B cell (primary cell): ENCODE measurements at regions not wholly inside any gene's neighbourhood (a gene's known extent, or its start where the extent isn't known, plus 50 kb on each side); places are given as distances from the start of the nearest gene placed in this dataset.

ENCODE experiments used
- ATAC-seq: fragments of 200-7000 bp; cut with Tn5 transposase; one replicate; pipeline ENCODE4 v1.10.0; 2021; ENCODE audit warnings: low read depth, mild to moderate bottlenecking, moderate number of reproducible peaks, moderate library complexity
- CTCF ChIA-PET: fragments of 350-600 bp; sonication (Branson Sonifier 250); formaldehyde crosslinking; loops from one replicate; lab custom pipeline; 2021; ENCODE audit warnings: antibody characterized with exemption, inconsistent platforms; lab: Charles Lee
- POLR2A ChIA-PET: fragments of 350-600 bp; sonication (Branson Sonifier 250); formaldehyde crosslinking; loops from one replicate; lab custom pipeline; 2021; ENCODE audit warnings: antibody characterized with exemption; lab: Charles Lee
- DNase-seq: peaks from one replicate; pipeline ENCODE4 v3.0.0; 2013
- H2AFZ ChIP-seq: 2 replicates; pipeline ENCODE4 v1.6.1; 2012; ENCODE audit warnings: mild to moderate bottlenecking, low read depth, low read length; ENCODE audit not compliant: insufficient read depth, poor library complexity, severe bottlenecking
- H3K27ac ChIP-seq, 2 donors: 1 replicate in 1 of 2; 2 replicates in 1 of 2; pipeline ENCODE4 v1.5.1; 2012 to 2013; ENCODE audit warnings: low read length in 2 of 2, mild to moderate bottlenecking in 2 of 2, moderate library complexity in 1 of 2
- H3K27me3 ChIP-seq, 4 experiments: fragments of 200-600 bp in 1 of 4; sonication (generic) in 1 of 4; replicated peaks in 1 of 4; 1 replicate in 2 of 4; 2 replicates in 2 of 4; pipeline versions ENCODE4 v1.6.1 to v1.7.0; 2013 to 2016; ENCODE audit warnings: low read length in 3 of 4, mild to moderate bottlenecking in 2 of 4, mixed read lengths in 1 of 4, moderate library complexity in 1 of 4; ENCODE audit not compliant: insufficient read depth in 4 of 4, control insufficient read depth in 3 of 4; ENCODE audit errors: control extremely low read depth in 1 of 4
- H3K36me3 ChIP-seq, 2 experiments: replicated peaks in 1 of 2; 1 replicate in 1 of 2; 2 replicates in 1 of 2; pipeline versions ENCODE4 v1.6.1 to v1.7.1; 2013; ENCODE audit warnings: low read length in 1 of 2; ENCODE audit not compliant: insufficient read depth in 2 of 2, control insufficient read depth in 1 of 2; ENCODE audit errors: control extremely low read depth in 1 of 2, extremely low read depth in 1 of 2
- H3K4me1 ChIP-seq, 2 donors: fragments of 200-600 bp in 1 of 2; sonication (generic) in 1 of 2; 1 replicate in 1 of 2; 2 replicates in 1 of 2; pipeline versions ENCODE4 v1.5.1 to v1.6.1; 2013 to 2017; ENCODE audit warnings: low read length in 2 of 2; ENCODE audit not compliant: control insufficient read depth in 2 of 2, insufficient read depth in 2 of 2
- H3K4me2 ChIP-seq: replicated peaks from 2 replicates; pipeline ENCODE3; 2012; ENCODE audit warnings: mild to moderate bottlenecking, low read depth, low read length; ENCODE audit not compliant: poor library complexity, severe bottlenecking
- H3K4me3 ChIP-seq, 5 experiments: fragments of 200-600 bp in 1 of 5; sonication (generic) in 1 of 5; 1 replicate in 3 of 5; 2 replicates in 2 of 5; pipeline versions ENCODE4 v1.5.1 to v1.7.0; 2011 to 2016; ENCODE audit warnings: low read length in 4 of 5, mild to moderate bottlenecking in 4 of 5, low read depth in 2 of 5, control low read depth in 1 of 5, moderate library complexity in 1 of 5; ENCODE audit not compliant: insufficient read depth in 1 of 5; ENCODE audit errors: control extremely low read depth in 1 of 5, extremely low read depth in 1 of 5
- H3K79me2 ChIP-seq: fragments of 200-600 bp; sonication (generic); one replicate; pipeline ENCODE4 v1.6.0; 2016; ENCODE audit warnings: low read length; ENCODE audit not compliant: control insufficient read depth, insufficient read depth
- H3K9ac ChIP-seq: fragments of 200-600 bp; sonication (generic); 2 replicates; pipeline ENCODE4 v1.6.1; 2017; ENCODE audit warnings: mild to moderate bottlenecking, low read length, moderate library complexity
- H3K9me3 ChIP-seq, 3 donors: one replicate each; pipeline versions ENCODE4 v1.6.1 to v1.7.1; 2013; ENCODE audit warnings: low read length in 2 of 3; ENCODE audit not compliant: control insufficient read depth in 2 of 3, insufficient read depth in 1 of 3; ENCODE audit errors: control extremely low read depth in 1 of 3
- H4K20me1 ChIP-seq: 2 replicates; pipeline ENCODE4 v1.6.0; 2012; ENCODE audit warnings: mild to moderate bottlenecking, low read length; ENCODE audit not compliant: insufficient read depth, control insufficient read depth, poor library complexity, severe bottlenecking
- H3K27ac Mint-ChIP-seq: one replicate; pipeline ENCODE4 v1.8.0; 2021; ENCODE audit warnings: mixed read lengths
- H3K27me3 Mint-ChIP-seq: one replicate; pipeline ENCODE4 v1.8.0; 2021; ENCODE audit warnings: mixed read lengths
- H3K4me1 Mint-ChIP-seq: one replicate; pipeline ENCODE4 v1.8.0; 2021; ENCODE audit warnings: mixed read lengths
- H3K4me3 Mint-ChIP-seq: one replicate; pipeline ENCODE4 v1.8.0; 2021; ENCODE audit warnings: mixed read lengths
- H3K9me3 Mint-ChIP-seq: one replicate; pipeline ENCODE4 v1.8.0; 2022; ENCODE audit warnings: mixed read lengths; ENCODE audit not compliant: insufficient read depth
- CTCF ChIP-seq: fragments of 200-600 bp; IDR thresholded peaks from one replicate; pipeline ENCODE4 v1.8.0; 2022; ENCODE audit warnings: antibody characterized with exemption, mild to moderate bottlenecking
- EZH2 ChIP-seq: IDR thresholded peaks from 2 replicates; pipeline ENCODE4 v1.6.1; 2012; ENCODE audit warnings: borderline replicate concordance, low read depth, mild to moderate bottlenecking, moderate library complexity, low read length; ENCODE audit not compliant: insufficient read depth, poor library complexity, severe bottlenecking
- WGBS: methylation state at CpG from one replicate; pipeline ENCODE4 v1.1.5; 2013; ENCODE audit warnings: missing lambda C conversion rate; ENCODE audit not compliant: insufficient coverage; 5-methylcytosine and 5-hydroxymethylcytosine counted together
- intact Hi-C: fragments of 100-400 bp; cut with micrococcal nuclease; formaldehyde crosslinking; loops from one replicate; pipeline ENCODE4 v1.10.0; 2022

GRCh38 chr12:93153321-93153720 is 224.2 kb upstream of the EEA1 start:
- H3K79me2 ChIP-seq, result no peaks in the 10 kb centered on the region
- H3K4me3 Mint-ChIP-seq, result no peak overlapping the region
- no peak overlapping the region for H3K9ac ChIP-seq
- DNase-seq, result no peak
- ChIA-PET CTCF (interaction anchor here (0.7 to 1.1 kb wide), 2 partner anchors 12 to 176 kb away, joined by 3 read pairs; no protein-coding TSS in a partner anchor), POLR2A (no interaction called here)
- no peaks in the 10 kb centered on the region for H3K4me1 ChIP-seq
- no peak overlapping the region for H3K4me3 ChIP-seq
- no peak overlapping the region for H3K4me2 ChIP-seq
- no peak overlapping the region for H3K27ac Mint-ChIP-seq
- intact Hi-C loops, result no loop called here
- no peak for ATAC-seq
- no peaks in the 10 kb centered on the region for H3K27me3 Mint-ChIP-seq
- no peaks in the 10 kb centered on the region for H4K20me1 ChIP-seq
- TF ChIP-seq EZH2, result no peak
- TF ChIP-seq CTCF, result no peak
- no peaks in the 10 kb centered on the region for H3K27me3 ChIP-seq
- no peak overlapping the region for H2AFZ ChIP-seq
- H3K36me3 ChIP-seq, result no peaks in the 10 kb centered on the region
- H3K4me1 Mint-ChIP-seq, result no peaks in the 10 kb centered on the region
- H3K27ac ChIP-seq, result no peak overlapping the region
- H3K9me3 ChIP-seq, result peaks cover 0 to 7% (median 3%) of the 10 kb centered on the region in 3 donors
- WGBS, result 100% methylated on average over 3 of the region's 3 CpGs
- peaks cover 8% of the 10 kb centered on the region for H3K9me3 Mint-ChIP-seq

GRCh38 chr12:93154096-93154728 is 223.5 kb upstream of the NUDT4 start:
- no peaks in the 10 kb centered on the region for H3K4me1 Mint-ChIP-seq
- no peaks in the 10 kb centered on the region for H4K20me1 ChIP-seq
- no peak overlapping the region for H3K4me3 Mint-ChIP-seq
- no peak overlapping the region for H3K27ac ChIP-seq
- WGBS, result 92% methylated on average over 1 of the region's 5 CpGs
- no peak overlapping the region for H2AFZ ChIP-seq
- ChIA-PET POLR2A (no interaction called here), CTCF (interaction anchor here (1.1 to 1.5 kb wide), 2 partner anchors 11 to 265 kb away, joined by 3 to 8 read pairs; no protein-coding TSS in a partner anchor)
- DNase-seq (no peak), ATAC-seq (no peak)
- intact Hi-C loops, result no loop called here
- TF ChIP-seq CTCF (no peak), EZH2 (no peak)
- H3K27ac Mint-ChIP-seq, result no peak overlapping the region
- peaks cover 11% of the 10 kb centered on the region for H3K9me3 Mint-ChIP-seq
- H3K4me2 ChIP-seq, result no peak overlapping the region
- no peaks in the 10 kb centered on the region for H3K27me3 ChIP-seq
- H3K4me1 ChIP-seq, result no peaks in the 10 kb centered on the region
- H3K4me3 ChIP-seq, result no peak overlapping the region
- no peaks in the 10 kb centered on the region for H3K79me2 ChIP-seq
- no peaks in the 10 kb centered on the region for H3K27me3 Mint-ChIP-seq
- no peak overlapping the region for H3K9ac ChIP-seq
- no peaks in the 10 kb centered on the region for H3K36me3 ChIP-seq
- H3K9me3 ChIP-seq, result peaks cover 3 to 8% (median 3%) of the 10 kb centered on the region in 3 donors
